IPS-15b (cell line): ENCODE measurements at regions not wholly inside any gene's neighbourhood (a gene's known extent, or its start where the extent isn't known, plus 50 kb on each side); places are given as distances from the start of the nearest gene placed in this dataset.

ENCODE experiments used
- H3K27me3 ChIP-seq: one replicate; pipeline ENCODE4 v1.6.1; 2013; ENCODE audit warnings: low read length; ENCODE audit not compliant: control insufficient read depth, insufficient read depth
- H3K36me3 ChIP-seq: one replicate; pipeline ENCODE4 v1.6.1; 2013; ENCODE audit warnings: low read length; ENCODE audit not compliant: control insufficient read depth, insufficient read depth
- H3K4me1 ChIP-seq: one replicate; pipeline ENCODE4 v1.6.1; 2013; ENCODE audit warnings: mild to moderate bottlenecking, low read length; ENCODE audit not compliant: control insufficient read depth, insufficient read depth
- H3K4me3 ChIP-seq: one replicate; pipeline ENCODE4 v1.5.1; 2013; ENCODE audit warnings: low read depth, low read length
- H3K9ac ChIP-seq: one replicate; pipeline ENCODE4 v1.6.1; 2013; ENCODE audit warnings: low read depth, mild to moderate bottlenecking, low read length
- H3K9me3 ChIP-seq: one replicate; pipeline ENCODE4 v1.6.1; 2013; ENCODE audit warnings: mild to moderate bottlenecking, low read length; ENCODE audit not compliant: control insufficient read depth, insufficient read depth

- no peaks in the 10 kb centered on the region for H3K27me3 ChIP-seq
- peaks cover 1% of the 10 kb centered on the region for H3K4me1 ChIP-seq
- no peak overlapping the region for H3K4me3 ChIP-seq
- H3K36me3 ChIP-seq, result no peaks in the 10 kb centered on the region
- no peak overlapping the region for H3K9ac ChIP-seq
- no peaks in the 10 kb centered on the region for H3K9me3 ChIP-seq
These were observed 94.1 kb upstream of the MYOCD start for GRCh38 chr17:12571606-12572005.

GRCh38 chr17:12574525-12574924 lies 91.2 kb upstream of the MYOCD start:
- H3K9ac ChIP-seq, result no peak overlapping the region

GRCh38 chr17:12575641-12576040 lies 90.0 kb upstream of the MYOCD start:
- Histone ChIP-seq H3K9ac (no peak overlapping the region), H3K4me3 (no peak overlapping the region), H3K4me1 (no peaks in the 10 kb centered on the region), H3K36me3 (no peaks in the 10 kb centered on the region), H3K27me3 (no peaks in the 10 kb centered on the region), H3K9me3 (no peaks in the 10 kb centered on the region)

More at GRCh38 chr17:12574525-12574924, 91.2 kb upstream of the MYOCD start:
- Histone ChIP-seq H3K27me3 (no peaks in the 10 kb centered on the region), H3K9me3 (no peaks in the 10 kb centered on the region), H3K4me1 (no peaks in the 10 kb centered on the region), H3K4me3 (no peak overlapping the region), H3K36me3 (no peaks in the 10 kb centered on the region)

- no peaks in the 10 kb centered on the region for H3K36me3 ChIP-seq
- H3K9ac ChIP-seq, result no peak overlapping the region
- no peak overlapping the region for H3K4me3 ChIP-seq
- H3K4me1 ChIP-seq, result no peaks in the 10 kb centered on the region
- H3K9me3 ChIP-seq, result no peaks in the 10 kb centered on the region
- H3K27me3 ChIP-seq, result no peaks in the 10 kb centered on the region
These were observed 86.4 kb upstream of the MYOCD start for GRCh38 chr17:12579288-12579687.

- Histone ChIP-seq H3K4me3 (no peak overlapping the region), H3K9me3 (no peaks in the 10 kb centered on the region), H3K36me3 (no peaks in the 10 kb centered on the region), H3K4me1 (no peaks in the 10 kb centered on the region), H3K9ac (no peak overlapping the region), H3K27me3 (no peaks in the 10 kb centered on the region)
These were observed 85.0 kb upstream of the MYOCD start for GRCh38 chr17:12580640-12581039.

GRCh38 chr17:12584727-12585126 lies 81.0 kb upstream of the MYOCD start:
- Histone ChIP-seq H3K4me1 (no peaks in the 10 kb centered on the region), H3K9ac (no peak overlapping the region), H3K4me3 (no peak overlapping the region), H3K9me3 (no peaks in the 10 kb centered on the region), H3K36me3 (no peaks in the 10 kb centered on the region), H3K27me3 (no peaks in the 10 kb centered on the region)

- no peaks in the 10 kb centered on the region for H3K9me3 ChIP-seq
- H3K4me1 ChIP-seq, result no peaks in the 10 kb centered on the region
- no peak overlapping the region for H3K4me3 ChIP-seq
- H3K27me3 ChIP-seq, result no peaks in the 10 kb centered on the region
- H3K9ac ChIP-seq, result no peak overlapping the region
- no peaks in the 10 kb centered on the region for H3K36me3 ChIP-seq
These were observed 77.2 kb upstream of the MYOCD start for GRCh38 chr17:12588531-12588930.

- Histone ChIP-seq H3K4me3 (no peak overlapping the region), H3K36me3 (no peaks in the 10 kb centered on the region), H3K9me3 (no peaks in the 10 kb centered on the region), H3K4me1 (no peaks in the 10 kb centered on the region), H3K27me3 (no peaks in the 10 kb centered on the region), H3K9ac (no peak overlapping the region)
These were observed 75.3 kb upstream of the MYOCD start for GRCh38 chr17:12590417-12590816.

- H3K9ac ChIP-seq, result no peak overlapping the region
- no peaks in the 10 kb centered on the region for H3K9me3 ChIP-seq
- no peaks in the 10 kb centered on the region for H3K4me1 ChIP-seq
- H3K27me3 ChIP-seq, result no peaks in the 10 kb centered on the region
- no peaks in the 10 kb centered on the region for H3K36me3 ChIP-seq
- no peak overlapping the region for H3K4me3 ChIP-seq
These were observed 74.5 kb upstream of the MYOCD start for GRCh38 chr17:12591021-12591735.

- no peaks in the 10 kb centered on the region for H3K27me3 ChIP-seq
- no peak overlapping the region for H3K4me3 ChIP-seq
- H3K9ac ChIP-seq, result no peak overlapping the region
- no peaks in the 10 kb centered on the region for H3K36me3 ChIP-seq
- H3K9me3 ChIP-seq, result no peaks in the 10 kb centered on the region
- no peaks in the 10 kb centered on the region for H3K4me1 ChIP-seq
These were observed 72.7 kb upstream of the MYOCD start for GRCh38 chr17:12592941-12593340.

- Histone ChIP-seq H3K9me3 (no peaks in the 10 kb centered on the region), H3K4me1 (no peaks in the 10 kb centered on the region), H3K9ac (no peak overlapping the region), H3K36me3 (no peaks in the 10 kb centered on the region), H3K4me3 (no peak overlapping the region), H3K27me3 (no peaks in the 10 kb centered on the region)
These were observed 68.7 kb upstream of the MYOCD start for GRCh38 chr17:12596961-12597360.

GRCh38 chr17:12597895-12598294 lies 67.8 kb upstream of the MYOCD start:
- Histone ChIP-seq H3K9ac (no peak overlapping the region), H3K36me3 (no peaks in the 10 kb centered on the region), H3K4me1 (no peaks in the 10 kb centered on the region), H3K9me3 (no peaks in the 10 kb centered on the region), H3K27me3 (no peaks in the 10 kb centered on the region), H3K4me3 (no peak overlapping the region)
